ENCODE measurements at regions not wholly inside any gene's neighbourhood (a gene's known extent, or its start where the extent isn't known, plus 50 kb on each side); places are given as distances from the start of the nearest gene placed in this dataset.

DNA sequence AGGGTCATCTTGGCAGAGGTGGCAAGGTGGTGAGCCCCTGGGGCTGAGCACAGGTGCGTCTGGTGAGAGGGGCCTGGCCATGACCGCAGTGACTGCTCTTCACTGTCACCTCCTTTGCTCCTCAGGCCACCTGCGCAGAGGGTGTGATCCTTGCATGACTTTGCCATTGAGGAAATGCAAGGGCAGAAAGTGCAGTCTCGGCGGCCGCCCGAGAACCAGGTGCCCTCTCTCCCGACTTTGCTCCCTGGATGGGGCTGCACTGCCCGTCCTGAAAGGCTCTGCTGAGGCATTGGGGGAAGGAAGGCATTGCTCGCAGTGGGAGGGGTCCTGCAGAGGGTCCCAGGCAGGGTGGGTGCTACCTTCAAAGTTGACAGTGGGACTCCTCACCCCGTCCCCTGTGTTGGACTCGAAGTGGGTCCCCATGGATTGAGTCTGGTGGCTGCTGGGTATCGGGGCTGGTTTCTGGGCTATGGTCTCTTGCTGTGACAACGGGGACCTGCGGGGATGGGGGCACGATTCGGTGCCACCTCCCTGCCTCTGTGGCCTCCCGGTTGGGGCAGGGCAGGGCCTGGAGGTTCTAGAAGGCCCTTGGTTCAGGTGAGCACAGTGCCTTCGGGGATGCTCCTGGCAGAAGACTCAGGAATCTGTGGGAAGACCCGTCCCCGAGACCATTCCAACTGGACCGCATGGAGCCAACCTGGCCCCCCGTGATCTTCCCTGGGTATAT, 1239.4 kb downstream of the BRD1 start:
- no peak for DNase-seq (ENCODE audit: low spot score)
- Histone ChIP-seq H3K4me1 (no peaks in the 10 kb centered on the region), H3K4me3 (no peak overlapping the region), H3K36me3 (no peaks in the 10 kb centered on the region), H3K27ac (no peak overlapping the region), H3K27me3 (no peaks in the 10 kb centered on the region), H3K9me3 (no peaks in the 10 kb centered on the region)
- TF ChIP-seq, protein P1, sequence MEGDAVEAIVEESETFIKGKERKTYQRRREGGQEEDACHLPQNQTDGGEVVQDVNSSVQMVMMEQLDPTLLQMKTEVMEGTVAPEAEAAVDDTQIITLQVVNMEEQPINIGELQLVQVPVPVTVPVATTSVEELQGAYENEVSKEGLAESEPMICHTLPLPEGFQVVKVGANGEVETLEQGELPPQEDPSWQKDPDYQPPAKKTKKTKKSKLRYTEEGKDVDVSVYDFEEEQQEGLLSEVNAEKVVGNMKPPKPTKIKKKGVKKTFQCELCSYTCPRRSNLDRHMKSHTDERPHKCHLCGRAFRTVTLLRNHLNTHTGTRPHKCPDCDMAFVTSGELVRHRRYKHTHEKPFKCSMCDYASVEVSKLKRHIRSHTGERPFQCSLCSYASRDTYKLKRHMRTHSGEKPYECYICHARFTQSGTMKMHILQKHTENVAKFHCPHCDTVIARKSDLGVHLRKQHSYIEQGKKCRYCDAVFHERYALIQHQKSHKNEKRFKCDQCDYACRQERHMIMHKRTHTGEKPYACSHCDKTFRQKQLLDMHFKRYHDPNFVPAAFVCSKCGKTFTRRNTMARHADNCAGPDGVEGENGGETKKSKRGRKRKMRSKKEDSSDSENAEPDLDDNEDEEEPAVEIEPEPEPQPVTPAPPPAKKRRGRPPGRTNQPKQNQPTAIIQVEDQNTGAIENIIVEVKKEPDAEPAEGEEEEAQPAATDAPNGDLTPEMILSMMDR (IDR thresholded peaks at IDR 0.05): no peak

DNA sequence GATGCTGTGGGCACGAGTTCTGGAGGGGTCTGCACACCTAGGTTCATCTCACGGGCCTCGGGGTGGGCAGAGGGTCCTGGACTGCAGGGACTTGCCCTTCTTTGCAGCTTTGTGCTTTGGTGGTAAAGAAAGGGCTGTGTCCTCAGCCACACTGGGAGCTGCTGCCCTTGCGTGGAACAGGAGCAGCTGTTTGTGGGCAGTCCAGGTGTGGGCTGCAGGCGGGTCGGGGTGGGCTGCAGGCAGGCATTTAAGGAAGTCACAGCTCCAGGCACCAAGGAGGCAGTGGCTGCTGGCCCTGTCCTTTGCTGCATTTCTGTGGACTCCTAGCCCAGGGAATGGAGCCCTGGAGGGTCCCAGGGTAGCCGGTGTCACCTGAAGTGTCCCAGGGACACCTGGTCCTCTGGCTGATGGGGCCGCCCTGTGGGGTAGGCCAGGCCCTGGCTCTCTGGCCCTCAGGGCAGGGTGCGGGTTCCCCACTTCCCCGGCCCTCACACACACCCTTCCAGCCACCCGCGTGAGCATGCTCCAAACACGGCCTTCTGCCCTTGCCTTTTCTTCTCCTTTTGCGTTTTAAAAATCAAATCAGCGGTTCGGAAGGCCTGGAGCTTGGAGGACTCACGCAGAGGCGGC, 1240.3 kb downstream of the BRD1 start:
- no peak for DNase-seq (ENCODE audit: low spot score)

DNA sequence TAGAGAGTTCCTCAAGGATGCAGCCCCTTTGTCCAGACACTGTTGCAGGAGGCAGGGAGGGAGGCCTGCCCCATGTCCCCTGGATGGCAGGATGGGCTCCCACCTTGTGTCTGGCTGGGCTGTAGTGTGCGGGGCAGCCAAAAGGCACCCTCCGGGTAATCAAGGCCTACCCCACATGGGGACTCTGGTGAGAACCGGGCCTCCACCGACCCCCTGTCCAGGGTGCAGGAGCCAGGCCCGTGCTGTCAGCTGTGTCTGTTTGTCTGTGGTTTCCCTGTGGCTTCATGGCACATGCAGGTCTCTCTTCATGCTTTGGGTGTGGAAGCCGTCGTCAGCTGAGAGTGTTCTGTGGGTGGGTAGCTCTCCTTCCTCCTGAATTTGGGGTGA, 1240.9 kb downstream of the BRD1 start:
- no peaks in the 10 kb centered on the region for H3K36me3 ChIP-seq
- no peak for DNase-seq (ENCODE audit: low spot score)
- TF ChIP-seq, protein P1 (IDR thresholded peaks at IDR 0.05): no peak
- H3K9me3 ChIP-seq: no peaks in the 10 kb centered on the region
- no peak overlapping the region for H3K27ac ChIP-seq
- no peak overlapping the region for H3K4me3 ChIP-seq
- no peaks in the 10 kb centered on the region for H3K27me3 ChIP-seq
- no peaks in the 10 kb centered on the region for H3K4me1 ChIP-seq

More for the DNA sequence above, 1240.3 kb downstream of the BRD1 start:
- Histone ChIP-seq H3K27ac (no peak overlapping the region), H3K9me3 (no peaks in the 10 kb centered on the region), H3K4me1 (no peaks in the 10 kb centered on the region), H3K4me3 (no peak overlapping the region), H3K27me3 (no peaks in the 10 kb centered on the region), H3K36me3 (no peaks in the 10 kb centered on the region)
- TF ChIP-seq, protein P1 (IDR thresholded peaks at IDR 0.05): no peak

DNA sequence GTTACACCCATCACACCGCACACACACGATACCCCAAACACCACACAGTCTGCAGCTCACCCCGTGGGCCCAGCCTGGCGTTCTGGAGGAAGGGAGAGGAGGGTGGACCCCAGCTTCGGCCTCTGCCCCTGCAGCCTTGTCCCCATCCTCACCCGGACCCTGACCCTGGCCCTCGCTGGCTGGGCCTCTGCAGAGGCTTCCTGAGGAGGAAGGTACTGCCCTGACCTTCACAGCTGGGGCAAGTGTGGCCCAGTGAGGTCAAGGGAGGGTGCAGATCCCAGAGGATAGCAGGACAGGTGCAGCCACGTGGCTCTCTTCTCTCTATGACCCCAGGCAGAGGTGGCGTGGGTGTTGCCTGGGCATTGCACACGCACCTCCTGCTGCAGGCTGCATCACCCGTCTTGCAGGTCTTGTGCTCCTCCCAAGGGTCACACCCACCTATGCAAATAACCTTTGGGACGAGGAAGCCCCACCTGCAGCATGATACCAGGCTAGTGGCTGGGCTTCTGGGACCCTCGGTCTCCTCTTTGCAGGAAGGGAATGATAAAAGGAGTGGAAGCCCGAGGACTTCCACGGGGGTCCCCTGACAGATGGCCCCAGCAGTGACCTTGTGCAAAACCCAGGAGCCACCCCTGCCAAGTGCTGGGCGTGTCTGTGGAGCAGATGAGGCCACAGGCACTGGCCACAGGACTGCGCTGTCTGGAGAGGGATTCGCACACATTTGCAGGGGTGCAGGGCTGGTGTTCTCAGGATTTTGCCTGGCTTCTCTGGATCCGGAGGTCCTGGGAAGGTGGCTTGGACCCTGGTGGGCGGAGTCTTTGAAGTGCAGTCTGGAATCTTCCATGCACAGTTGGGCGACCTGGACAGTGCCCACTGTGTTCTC, 1241.5 kb downstream of the BRD1 start:
- Histone ChIP-seq H3K4me3 (no peak overlapping the region), H3K27me3 (no peaks in the 10 kb centered on the region), H3K36me3 (no peaks in the 10 kb centered on the region), H3K9me3 (no peaks in the 10 kb centered on the region), H3K4me1 (no peaks in the 10 kb centered on the region), H3K27ac (no peak overlapping the region)
- TF ChIP-seq, protein P1 (IDR thresholded peaks at IDR 0.05): no peak
- no peak for DNase-seq (ENCODE audit: low spot score)

DNA sequence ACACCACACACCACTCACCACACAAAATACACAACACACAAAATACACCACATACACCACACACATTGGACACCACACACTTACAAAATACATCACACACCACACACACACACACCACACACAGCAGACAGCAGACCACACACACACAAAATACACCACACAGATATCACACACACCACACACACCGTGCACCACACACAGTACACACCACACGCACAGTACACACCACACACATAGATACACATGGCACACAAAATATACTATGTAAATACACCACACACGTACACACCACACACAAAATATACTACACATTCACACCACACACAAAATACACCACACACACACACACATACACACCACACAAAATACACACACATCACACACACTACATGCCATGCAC, 1243.5 kb downstream of the BRD1 start:
- H3K36me3 ChIP-seq: no peaks in the 10 kb centered on the region
- TF ChIP-seq, protein P1 (IDR thresholded peaks at IDR 0.05): no peak
- H3K4me3 ChIP-seq: no peak overlapping the region
- no peak overlapping the region for H3K27ac ChIP-seq
- no peaks in the 10 kb centered on the region for H3K9me3 ChIP-seq
- no peaks in the 10 kb centered on the region for H3K4me1 ChIP-seq
- H3K27me3 ChIP-seq: no peaks in the 10 kb centered on the region
- no peak for DNase-seq (ENCODE audit: low spot score)

All from right atrium auricular region (tissue), 2 donors.